Right lobe of liver (tissue), 6 donors: ENCODE measurements at regions not wholly inside any gene's neighbourhood (a gene's known extent, or its start where the extent isn't known, plus 50 kb on each side); places are given as distances from the start of the nearest gene placed in this dataset.

Source experiments
- ATAC-seq, 4 donors: fragments of 200-7000 bp; cut with Tn5 transposase; one replicate each; pipeline ENCODE4 v1.9.1; 2020; ENCODE audit warnings: mild to moderate bottlenecking in 4 of 4, moderate library complexity in 4 of 4
- DNase-seq, 3 donors: peaks; one replicate each; pipeline ENCODE4 v3.0.0-alpha.2; 2020
- H3K27ac ChIP-seq, 3 donors: fragments of 200-600 bp; one replicate each; pipeline ENCODE4 v1.8.0; 2022
- H3K27me3 ChIP-seq, 2 donors: fragments of 200-600 bp; one replicate each; pipeline ENCODE4 v1.8.0; 2022
- H3K36me3 ChIP-seq, 4 donors: fragments of 200-600 bp; sonication (generic) in 1 of 4; one replicate each; pipeline versions ENCODE4 v1.5.1 to v1.8.0; 2017 to 2022; ENCODE audit warnings: control low read depth in 1 of 4
- H3K4me1 ChIP-seq, 4 donors: fragments of 200-600 bp; sonication (generic) in 1 of 4; one replicate each; pipeline versions ENCODE4 v1.5.1 to v1.8.0; 2017 to 2022; ENCODE audit warnings: control low read depth in 1 of 4
- H3K4me3 ChIP-seq, 3 donors: fragments of 200-600 bp; one replicate each; pipeline ENCODE4 v1.8.0; 2022
- H3K9me3 ChIP-seq, 4 donors: fragments of 200-600 bp; sonication (generic) in 1 of 4; one replicate each; pipeline versions ENCODE4 v1.5.1 to v1.8.0; 2017 to 2022; ENCODE audit warnings: control low read depth in 1 of 4
- CTCF ChIP-seq, 4 donors: fragments of 200-600 bp in 3 of 4; fragments of 450-650 bp in 1 of 4; IDR thresholded peaks; one replicate each; pipeline versions ENCODE4 v1.5.1 to v1.8.0; 2016 to 2022; ENCODE audit warnings: antibody characterized with exemption in 4 of 4, mild to moderate bottlenecking in 2 of 4
- POLR2A ChIP-seq: fragments of 450-650 bp; IDR thresholded peaks from one replicate; pipeline ENCODE4 v1.6.1; 2017; ENCODE audit warnings: antibody characterized with exemption, mild to moderate bottlenecking
- WGBS: methylation state at CpG from one replicate; pipeline ENCODE4 v1.1.6; 2018; ENCODE audit warnings: low coverage, low lambda C conversion rate; ENCODE audit not compliant: insufficient coverage; ENCODE audit errors: missing lambda C conversion rate; 5-methylcytosine and 5-hydroxymethylcytosine counted together
- intact Hi-C, 2 donors: fragments of 100-400 bp; cut with DNase I; formaldehyde crosslinking; loops; one replicate each; pipeline versions ENCODE4 v1.11.2 to v1.14.1; 2022
- donor health status: DM: no; HTN: yes; CAD: no.
- donor health status: DM: no; HTN: no; CAD: no.
- donor health status: DM: no; HTN: no; CAD: no.
- donor health status: DM: no; HTN: yes; CAD: no.
- donor health status: DM: no; HTN: yes; CAD: no.

DNA sequence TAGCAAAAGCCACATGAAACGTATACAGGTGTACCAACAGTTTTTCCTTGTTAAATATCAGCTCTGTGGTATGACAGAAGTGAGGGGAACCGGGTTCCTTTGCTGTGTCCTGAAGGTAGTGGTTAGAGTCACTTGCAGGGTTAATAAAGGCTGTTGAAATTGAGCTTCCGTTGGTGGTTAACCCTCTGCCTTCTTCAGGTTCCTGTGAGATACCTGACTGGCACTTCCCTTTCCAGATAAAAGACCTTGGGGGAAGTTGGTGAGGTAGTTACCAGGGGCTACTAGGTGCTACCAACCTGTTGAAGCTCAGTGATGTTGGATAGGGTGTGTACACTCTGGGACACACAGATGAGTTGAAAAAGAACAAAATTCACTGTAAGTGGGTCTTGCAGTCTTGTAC lies 384.1 kb downstream of the GATA3 start:
- Histone ChIP-seq H3K9me3 (no peaks in the 10 kb centered on the region), H3K36me3 (no peaks in the 10 kb centered on the region), H3K27ac (no peak overlapping the region), H3K4me1 (no peaks in the 10 kb centered on the region), H3K27me3 (peaks cover 0 to 4% of the 10 kb centered on the region in 2 donors), H3K4me3 (no peak overlapping the region)
- intact Hi-C loops, result no loop called here
- TF ChIP-seq POLR2A (no peak), CTCF (IDR thresholded peaks at IDR 0.05) (no peak)
- no peak for DNase-seq
- 10% methylated on average over 3 of the region's 3 CpGs for WGBS
- no peak for ATAC-seq

- ATAC-seq (no peak), DNase-seq (no peak)
- H3K36me3 ChIP-seq, result no peaks in the 10 kb centered on the region
- WGBS, result 29% methylated on average over 1 of the region's 1 CpG
- H3K4me1 ChIP-seq, result no peaks in the 10 kb centered on the region
- TF ChIP-seq POLR2A, result no peak
- TF ChIP-seq CTCF (IDR thresholded peaks at IDR 0.05), result no peak
- H3K4me3 ChIP-seq, result no peak overlapping the region
- H3K27ac ChIP-seq, result no peak overlapping the region
- intact Hi-C loops, result no loop called here
- peaks cover 0 to 4% of the 10 kb centered on the region in 2 donors for H3K27me3 ChIP-seq
- H3K9me3 ChIP-seq, result no peaks in the 10 kb centered on the region
These were observed 384.6 kb downstream of the GATA3 start for GRCh38 chr10:8439040-8439439.

DNA sequence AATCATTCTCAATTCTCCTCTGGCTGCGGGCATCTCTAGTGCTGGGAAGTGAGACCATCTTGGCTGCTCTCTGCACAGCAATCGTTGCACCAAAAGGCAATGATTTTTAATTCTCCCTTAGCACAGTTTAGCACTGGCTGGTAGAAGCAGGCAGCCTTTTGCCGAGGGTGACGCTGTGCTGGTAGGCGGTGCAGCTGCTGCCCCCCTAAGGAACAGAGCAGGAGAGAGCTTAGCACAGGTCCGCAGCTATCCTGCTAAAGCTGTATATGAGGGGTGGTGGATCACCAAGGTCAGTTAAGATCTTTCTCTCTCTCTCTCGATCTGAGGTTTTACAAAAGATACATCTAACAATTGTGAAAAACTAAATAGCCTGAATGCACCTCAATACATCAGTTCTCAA lies 390.1 kb downstream of the GATA3 start:
- intact Hi-C loops, result no loop called here
- ATAC-seq, result peak in 3 of 4 donors; percentile 24 to 50 (median 39)
- no peak for DNase-seq

DNA sequence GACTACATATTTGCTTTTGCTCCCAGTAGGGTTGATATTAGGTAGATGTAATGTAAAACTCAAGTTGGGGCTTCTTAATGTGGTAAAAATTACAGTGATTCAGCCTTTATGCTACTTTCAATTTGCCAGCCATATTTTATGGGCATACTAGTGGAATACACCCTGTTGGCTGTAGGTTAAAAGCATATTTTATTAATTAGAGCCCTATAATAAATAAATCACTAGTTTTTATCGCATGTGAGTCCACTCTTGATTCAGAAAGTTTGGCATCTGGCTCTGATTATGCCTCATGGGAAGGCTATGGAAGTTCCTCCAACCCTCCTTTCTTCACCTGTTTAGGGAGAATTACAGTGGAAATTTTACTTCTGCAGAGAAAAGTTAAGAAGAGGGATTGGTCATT lies 390.9 kb downstream of the GATA3 start:
- WGBS, result 70% methylated on average over 1 of the region's 1 CpG
- H3K36me3 ChIP-seq, result no peaks in the 10 kb centered on the region
- peaks cover 0 to 4% of the 10 kb centered on the region in 2 donors for H3K27me3 ChIP-seq
- no peaks in the 10 kb centered on the region for H3K9me3 ChIP-seq
- DNase-seq (no peak), ATAC-seq (no peak)
- H3K27ac ChIP-seq, result no peak overlapping the region
- no peaks in the 10 kb centered on the region for H3K4me1 ChIP-seq
- TF ChIP-seq CTCF (IDR thresholded peaks at IDR 0.05) (no peak), POLR2A (no peak)
- no peak overlapping the region for H3K4me3 ChIP-seq
- intact Hi-C loops, result no loop called here

More for the DNA sequence above, 390.1 kb downstream of the GATA3 start:
- H3K9me3 ChIP-seq, result no peaks in the 10 kb centered on the region
- WGBS, result 7% methylated on average over 7 of the region's 7 CpGs
- no peak for TF ChIP-seq CTCF (IDR thresholded peaks at IDR 0.05)
- TF ChIP-seq POLR2A, result no peak
- H3K4me3 ChIP-seq, result no peak overlapping the region
- H3K36me3 ChIP-seq, result no peaks in the 10 kb centered on the region
- no peaks in the 10 kb centered on the region for H3K4me1 ChIP-seq
- H3K27me3 ChIP-seq, result peaks cover 0 to 4% of the 10 kb centered on the region in 2 donors
- no peak overlapping the region for H3K27ac ChIP-seq

DNA sequence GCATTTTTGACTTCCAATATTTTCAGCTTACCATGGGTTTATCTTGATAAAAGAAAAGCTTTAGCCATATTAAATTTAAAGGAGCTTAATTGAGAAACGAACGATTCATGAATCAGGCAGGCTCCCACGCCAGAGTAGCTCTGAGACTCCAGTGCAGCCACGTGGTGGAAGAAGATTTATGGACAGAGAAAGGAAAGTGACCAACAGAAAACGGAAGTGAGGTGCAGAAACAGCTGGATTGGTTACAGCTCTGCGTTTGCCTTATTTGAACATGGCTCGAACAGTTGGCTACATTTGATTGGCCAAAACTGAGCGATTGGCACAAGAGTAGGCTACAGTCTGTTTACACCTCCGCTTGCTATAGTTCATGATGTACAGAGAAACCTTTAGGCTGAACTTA lies 395.4 kb downstream of the GATA3 start:
- Histone ChIP-seq H3K27me3 (no peaks in the 10 kb centered on the region), H3K36me3 (no peaks in the 10 kb centered on the region), H3K9me3 (no peaks in the 10 kb centered on the region), H3K4me3 (no peak overlapping the region), H3K27ac (no peak overlapping the region), H3K4me1 (no peaks in the 10 kb centered on the region)
- intact Hi-C loops, result no loop called here
- 50% methylated on average over 9 of the region's 9 CpGs for WGBS
- DNase-seq, result no peak
- TF ChIP-seq POLR2A (no peak), CTCF (IDR thresholded peaks at IDR 0.05) (no peak)
- ATAC-seq, result no peak
